ENCODE measurements at regions not wholly inside any gene's neighbourhood (a gene's known extent, or its start where the extent isn't known, plus 50 kb on each side); places are given as distances from the start of the nearest gene placed in this dataset.

- TF ChIP-seq CTCF (IDR thresholded peaks at IDR 0.05), result no peak
- DNase-seq, result no peak
- Histone ChIP-seq H3K4me1 (ENCODE audit: low read depth) (no peaks in the 10 kb centered on the region), H3K4me3 (no peak overlapping the region), H3K36me3 (ENCODE audit: low read depth) (no peaks in the 10 kb centered on the region), H3K9me3 (no peaks in the 10 kb centered on the region)
- intact Hi-C loops (cut with DNase I, micrococcal nuclease), result no loop called here
- no peak for ATAC-seq
Measured at GRCh38 chr7:11247545-11247944, 273.9 kb downstream of the PHF14 start.

- intact Hi-C loops (cut with DNase I, micrococcal nuclease), result no loop called here
- Histone ChIP-seq H3K4me1 (ENCODE audit: low read depth) (no peaks in the 10 kb centered on the region), H3K9me3 (no peaks in the 10 kb centered on the region), H3K36me3 (ENCODE audit: low read depth) (no peaks in the 10 kb centered on the region), H3K4me3 (no peak overlapping the region)
- no peak for ATAC-seq
- no peak for TF ChIP-seq CTCF (IDR thresholded peaks at IDR 0.05)
- no peak for DNase-seq
Measured at GRCh38 chr7:11251436-11251835, 277.8 kb downstream of the PHF14 start.

GRCh38 chr7:11252011-11252607 is 278.4 kb downstream of the PHF14 start:
- H3K4me1 ChIP-seq (ENCODE audit: low read depth), result no peaks in the 10 kb centered on the region

GRCh38 chr7:11252705-11253272 is 279.1 kb downstream of the PHF14 start:
- no peaks in the 10 kb centered on the region for H3K9me3 ChIP-seq
- H3K4me1 ChIP-seq (ENCODE audit: low read depth), result no peaks in the 10 kb centered on the region
- no peak overlapping the region for H3K4me3 ChIP-seq
- ATAC-seq (no peak), DNase-seq (peak in 1 of 3 donors; percentile 3)
- H3K36me3 ChIP-seq (ENCODE audit: low read depth), result no peaks in the 10 kb centered on the region
- TF ChIP-seq CTCF (IDR thresholded peaks at IDR 0.05), result no peak
- intact Hi-C loops (cut with DNase I, micrococcal nuclease), result no loop called here

More at GRCh38 chr7:11252011-11252607, 278.4 kb downstream of the PHF14 start:
- intact Hi-C loops (cut with DNase I, micrococcal nuclease), result no loop called here
- Histone ChIP-seq H3K9me3 (no peaks in the 10 kb centered on the region), H3K36me3 (ENCODE audit: low read depth) (no peaks in the 10 kb centered on the region), H3K4me3 (no peak overlapping the region)
- DNase-seq, result no peak
- no peak for TF ChIP-seq CTCF (IDR thresholded peaks at IDR 0.05)
- no peak for ATAC-seq

- no peaks in the 10 kb centered on the region for H3K9me3 ChIP-seq
- no peak overlapping the region for H3K4me3 ChIP-seq
- intact Hi-C loops (cut with DNase I, micrococcal nuclease), result no loop called here
- ATAC-seq (no peak), DNase-seq (no peak)
- H3K36me3 ChIP-seq (ENCODE audit: low read depth), result no peaks in the 10 kb centered on the region
- TF ChIP-seq CTCF (IDR thresholded peaks at IDR 0.05), result no peak
- H3K4me1 ChIP-seq (ENCODE audit: low read depth), result no peaks in the 10 kb centered on the region
Measured at GRCh38 chr7:11256501-11256900, 282.8 kb downstream of the PHF14 start.
